ENCODE measurements at regions not wholly inside any gene's neighbourhood (a gene's known extent, or its start where the extent isn't known, plus 50 kb on each side); places are given as distances from the start of the nearest gene placed in this dataset.

GRCh38 chr9:31715250-31715649, 669.2 kb upstream of the ACO1 start:
- TF ChIP-seq CTCF (IDR thresholded peaks at IDR 0.05; ENCODE audit: low read length) = no peak
- no peak for TF ChIP-seq EZH2 (optimal IDR thresholded peaks at IDR 0.05; ENCODE audit: low read depth, low read length)
- TF ChIP-seq EZH2phosphoT487 (IDR thresholded peaks at IDR 0.05; ENCODE audit: low read length) = no peak
